A673 (cell line): ENCODE measurements at regions not wholly inside any gene's neighbourhood (a gene's known extent, or its start where the extent isn't known, plus 50 kb on each side); places are given as distances from the start of the nearest gene placed in this dataset.

Source experiments
- CTCF ChIP-seq: fragments of 300-800, 200-600 bp; sonication (generic); conservative IDR thresholded peaks from 2 replicates; pipeline ENCODE4 v1.5.1; 2017; ENCODE audit warnings: low read depth, mild to moderate bottlenecking, antibody characterized with exemption, low read length, moderate library complexity, mixed read lengths
- EZH2 ChIP-seq: fragments of 200-600 bp; sonication (generic); IDR thresholded peaks from 2 replicates; pipeline ENCODE4 v1.6.1; 2017; ENCODE audit warnings: borderline replicate concordance, low read depth, mild to moderate bottlenecking, mixed read lengths, antibody characterized with exemption, low read length; ENCODE audit not compliant: poor library complexity, severe bottlenecking

GRCh38 chr6:4323322-4323721, 187.9 kb upstream of the ECI2 start:
- no peak for TF ChIP-seq CTCF
- TF ChIP-seq EZH2, result no peak
